HUES64 (cell line): ENCODE measurements at regions not wholly inside any gene's neighbourhood (a gene's known extent, or its start where the extent isn't known, plus 50 kb on each side); places are given as distances from the start of the nearest gene placed in this dataset.

Experiments
- H3K27ac ChIP-seq: 2 replicates; pipeline ENCODE4 v1.7.0; 2013; ENCODE audit warnings: low read depth, low read length, inconsistent platforms
- H3K27me3 ChIP-seq: 2 replicates; pipeline ENCODE4 v1.6.1; 2013; ENCODE audit warnings: mild to moderate bottlenecking, low read length; ENCODE audit not compliant: insufficient read depth
- H3K36me3 ChIP-seq: 2 replicates; pipeline ENCODE4 v1.6.1; 2013; ENCODE audit warnings: mild to moderate bottlenecking, low read length; ENCODE audit not compliant: insufficient read depth
- H3K4me1 ChIP-seq: 2 replicates; pipeline ENCODE4 v1.6.1; 2013; ENCODE audit warnings: mild to moderate bottlenecking, low read length, moderate library complexity; ENCODE audit not compliant: insufficient read depth
- H3K4me3 ChIP-seq: 2 replicates; pipeline ENCODE4 v1.5.1; 2013; ENCODE audit warnings: mild to moderate bottlenecking, low read length, moderate library complexity
- H3K9ac ChIP-seq: 2 replicates; pipeline ENCODE4 v1.6.1; 2013; ENCODE audit warnings: mild to moderate bottlenecking, low read depth, low read length
- H3K9me3 ChIP-seq: 2 replicates; pipeline ENCODE4 v1.6.1; 2013; ENCODE audit warnings: low read depth, low read length; ENCODE audit not compliant: insufficient read depth
- WGBS: fragments of 150-250, 120-280 bp; methylation state at CpG from one replicate; pipeline ENCODE4 v1.1.7; 2013; ENCODE audit warnings: missing lambda C conversion rate; 5-methylcytosine and 5-hydroxymethylcytosine counted together

GRCh38 chr5:52703321-52703720, 84.4 kb upstream of the ITGA1 start:
- H3K9me3 ChIP-seq = no peaks in the 10 kb centered on the region
- no peaks in the 10 kb centered on the region for H3K27me3 ChIP-seq
- no peaks in the 10 kb centered on the region for H3K4me1 ChIP-seq
- no peaks in the 10 kb centered on the region for H3K36me3 ChIP-seq
- H3K4me3 ChIP-seq = no peak overlapping the region
- no peak overlapping the region for H3K9ac ChIP-seq
- H3K27ac ChIP-seq = no peak overlapping the region

GRCh38 chr5:52705720-52706119, 82.0 kb upstream of the ITGA1 start:
- Histone ChIP-seq H3K27me3 (no peaks in the 10 kb centered on the region), H3K27ac (no peak overlapping the region), H3K9ac (no peak overlapping the region), H3K4me1 (no peaks in the 10 kb centered on the region), H3K36me3 (no peaks in the 10 kb centered on the region), H3K9me3 (no peaks in the 10 kb centered on the region), H3K4me3 (no peak overlapping the region)

DNA sequence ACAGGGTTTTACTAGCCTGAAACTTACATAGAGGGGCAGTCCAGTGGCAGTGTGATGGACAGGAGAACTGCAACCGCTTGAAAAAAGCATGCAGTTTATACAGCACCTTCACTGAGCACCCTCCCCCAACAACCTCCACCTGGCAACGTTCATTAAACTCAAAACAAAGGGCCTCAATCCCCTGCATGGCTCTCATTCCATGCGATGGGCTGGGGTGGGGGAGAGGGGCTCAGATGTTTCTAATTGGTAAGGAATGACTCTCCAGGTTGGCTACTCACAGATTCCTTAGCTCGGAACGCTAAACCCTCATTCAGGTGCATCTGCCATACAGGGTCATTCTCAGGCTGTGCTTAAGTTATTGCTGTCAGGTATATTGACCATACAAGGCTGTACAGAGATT, 80.9 kb upstream of the ITGA1 start:
- Histone ChIP-seq H3K27me3 (no peaks in the 10 kb centered on the region), H3K9me3 (no peaks in the 10 kb centered on the region), H3K27ac (no peak overlapping the region), H3K4me1 (no peaks in the 10 kb centered on the region), H3K36me3 (no peaks in the 10 kb centered on the region), H3K9ac (no peak overlapping the region), H3K4me3 (no peak overlapping the region)
- WGBS = 88% methylated on average over 5 of the region's 5 CpGs

GRCh38 chr5:52707616-52708015, 80.1 kb upstream of the ITGA1 start:
- Histone ChIP-seq H3K27ac (no peak overlapping the region), H3K4me1 (no peaks in the 10 kb centered on the region), H3K9ac (no peak overlapping the region), H3K9me3 (no peaks in the 10 kb centered on the region), H3K27me3 (no peaks in the 10 kb centered on the region), H3K4me3 (no peak overlapping the region), H3K36me3 (no peaks in the 10 kb centered on the region)
- 96% methylated on average over 2 of the region's 2 CpGs for WGBS

DNA sequence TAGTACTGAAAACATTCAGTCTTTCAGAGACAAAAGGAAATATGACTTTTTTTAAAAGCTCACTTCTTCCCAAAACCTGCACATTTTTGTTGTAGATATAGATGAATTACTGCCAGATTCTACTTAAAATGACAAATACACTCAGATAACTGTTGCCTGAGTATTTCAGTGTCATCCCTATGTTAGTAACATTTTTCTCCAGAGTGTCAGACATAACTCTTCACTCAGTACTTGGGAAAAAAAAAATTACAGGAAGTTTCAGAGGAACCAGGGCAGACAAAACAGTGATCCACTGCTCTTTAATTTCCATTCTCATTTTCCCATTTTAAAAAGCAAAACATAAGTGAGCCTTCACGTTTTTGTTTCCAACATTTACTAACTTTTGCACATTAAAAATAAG, 79.3 kb upstream of the ITGA1 start:
- H3K9ac ChIP-seq = no peak overlapping the region
- no peaks in the 10 kb centered on the region for H3K36me3 ChIP-seq
- WGBS = 87% methylated on average over 1 of the region's 1 CpG

DNA sequence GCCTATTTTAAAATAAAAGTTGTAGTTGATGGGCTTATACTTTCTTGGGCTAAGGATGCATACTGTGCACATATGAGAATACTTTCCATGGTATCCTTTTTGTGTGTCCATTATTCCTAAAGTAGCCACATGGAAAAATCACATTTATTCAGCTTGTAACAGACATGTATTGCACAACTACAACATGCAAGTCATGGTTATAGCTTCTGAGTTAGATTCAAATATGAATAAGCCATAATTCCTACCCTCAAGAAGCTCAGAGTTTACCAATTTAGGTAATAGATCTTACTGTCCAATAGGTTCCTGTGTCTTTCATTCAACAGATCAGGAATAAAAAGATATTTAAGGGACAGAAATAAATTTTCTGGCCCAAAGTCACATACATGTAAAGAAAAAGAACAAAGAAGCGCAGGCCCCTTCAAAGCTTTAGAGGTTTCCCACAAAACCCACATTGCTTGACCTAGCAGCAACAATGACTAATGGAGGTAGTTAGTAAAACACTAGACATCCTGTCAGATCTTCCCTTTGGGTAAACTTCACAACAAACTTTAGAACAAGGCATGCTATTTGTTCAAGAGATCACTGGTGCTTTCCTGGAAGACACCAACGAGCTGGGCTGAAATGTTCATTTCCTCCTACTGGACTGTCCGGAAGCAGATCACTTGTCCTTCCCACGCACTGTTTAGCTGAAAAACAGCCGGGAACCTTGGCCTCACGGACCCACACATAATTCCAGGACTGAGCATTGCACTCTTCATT, 78.4 kb upstream of the ITGA1 start:
- no peak overlapping the region for H3K9ac ChIP-seq
- no peak overlapping the region for H3K27ac ChIP-seq
- H3K4me3 ChIP-seq = no peak overlapping the region
- no peaks in the 10 kb centered on the region for H3K9me3 ChIP-seq
- H3K27me3 ChIP-seq = no peaks in the 10 kb centered on the region
- H3K4me1 ChIP-seq = no peaks in the 10 kb centered on the region
- no peaks in the 10 kb centered on the region for H3K36me3 ChIP-seq
- 88% methylated on average over 6 of the region's 6 CpGs for WGBS

More for the DNA sequence above, 79.3 kb upstream of the ITGA1 start:
- no peak overlapping the region for H3K4me3 ChIP-seq
- H3K4me1 ChIP-seq = no peaks in the 10 kb centered on the region
- no peaks in the 10 kb centered on the region for H3K27me3 ChIP-seq
- H3K9me3 ChIP-seq = no peaks in the 10 kb centered on the region
- H3K27ac ChIP-seq = no peak overlapping the region

GRCh38 chr5:52710310-52710971, 77.3 kb upstream of the ITGA1 start:
- WGBS = 88% methylated on average over 1 of the region's 2 CpGs
- no peak overlapping the region for H3K27ac ChIP-seq
- H3K9ac ChIP-seq = no peak overlapping the region
- no peak overlapping the region for H3K4me3 ChIP-seq
- H3K4me1 ChIP-seq = no peaks in the 10 kb centered on the region
- H3K9me3 ChIP-seq = no peaks in the 10 kb centered on the region
- H3K36me3 ChIP-seq = no peaks in the 10 kb centered on the region
- no peaks in the 10 kb centered on the region for H3K27me3 ChIP-seq

- Histone ChIP-seq H3K9ac (no peak overlapping the region), H3K36me3 (no peaks in the 10 kb centered on the region), H3K27ac (no peak overlapping the region), H3K4me1 (no peaks in the 10 kb centered on the region), H3K9me3 (no peaks in the 10 kb centered on the region), H3K27me3 (no peaks in the 10 kb centered on the region), H3K4me3 (no peak overlapping the region)
- WGBS = 76% methylated on average over 2 of the region's 2 CpGs
These were observed 76.6 kb upstream of the ITGA1 start for GRCh38 chr5:52710972-52711596.

DNA sequence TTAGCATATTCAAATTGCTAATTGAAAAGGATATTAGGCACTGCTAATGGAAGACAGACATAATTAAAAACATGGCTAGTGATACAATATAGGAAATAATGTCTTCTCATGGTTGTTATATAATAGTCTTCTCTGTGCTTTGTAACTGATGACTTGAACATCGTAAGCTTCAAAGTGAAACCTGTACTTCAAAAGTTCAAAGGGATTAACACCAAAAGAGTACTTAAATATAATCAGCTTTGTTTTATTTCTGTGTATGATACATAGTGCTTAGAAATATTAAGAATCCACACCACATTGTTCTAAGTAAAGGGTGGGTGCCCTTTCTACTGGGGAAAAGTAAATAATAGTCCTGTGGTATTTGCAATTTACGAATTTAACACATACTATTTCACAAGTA, 75.4 kb upstream of the ITGA1 start:
- WGBS = 80% methylated on average over 1 of the region's 2 CpGs
- no peak overlapping the region for H3K4me3 ChIP-seq
- no peaks in the 10 kb centered on the region for H3K27me3 ChIP-seq
- peaks cover 5% of the 10 kb centered on the region; the same call in 1 of the 2 replicates for H3K9me3 ChIP-seq
- H3K27ac ChIP-seq = no peak overlapping the region
- H3K4me1 ChIP-seq = no peaks in the 10 kb centered on the region
- H3K36me3 ChIP-seq = no peaks in the 10 kb centered on the region
- no peak overlapping the region for H3K9ac ChIP-seq

- Histone ChIP-seq H3K9me3 (no peaks in the 10 kb centered on the region), H3K4me1 (no peaks in the 10 kb centered on the region), H3K36me3 (no peaks in the 10 kb centered on the region), H3K4me3 (no peak overlapping the region), H3K27ac (no peak overlapping the region), H3K27me3 (no peaks in the 10 kb centered on the region), H3K9ac (no peak overlapping the region)
- WGBS = 80% methylated on average over 6 of the region's 6 CpGs
These were observed 62.5 kb upstream of the ITGA1 start for GRCh38 chr5:52725065-52725746.

GRCh38 chr5:52725808-52726207, 61.9 kb upstream of the ITGA1 start:
- Histone ChIP-seq H3K36me3 (no peaks in the 10 kb centered on the region), H3K27ac (no peak overlapping the region), H3K4me3 (no peak overlapping the region), H3K9ac (no peak overlapping the region), H3K27me3 (no peaks in the 10 kb centered on the region), H3K4me1 (no peaks in the 10 kb centered on the region), H3K9me3 (no peaks in the 10 kb centered on the region)
- 94% methylated on average over 3 of the region's 3 CpGs for WGBS
